GM18907 (cell line): ENCODE measurements at regions not wholly inside any gene's neighbourhood (a gene's known extent, or its start where the extent isn't known, plus 50 kb on each side); places are given as distances from the start of the nearest gene placed in this dataset.

Source experiments
- ATAC-seq: cut with Tn5 transposase; IDR thresholded peaks from one replicate; pipeline ENCODE4 v1.9.1; 2021; ENCODE audit warnings: mild to moderate bottlenecking, moderate library complexity; ENCODE audit not compliant: unreplicated experiment

GRCh38 chr2:37588316-37588777 is 83.1 kb downstream of the CDC42EP3 start:
- no peak for ATAC-seq

GRCh38 chr2:37589298-37589697 is 82.1 kb downstream of the CDC42EP3 start:
- no peak for ATAC-seq

- no peak for ATAC-seq
These were observed 81.3 kb downstream of the CDC42EP3 start for GRCh38 chr2:37590119-37590571.
